ENCODE measurements at regions not wholly inside any gene's neighbourhood (a gene's known extent, or its start where the extent isn't known, plus 50 kb on each side); places are given as distances from the start of the nearest gene placed in this dataset.
"Not testable (repeated sequence)": the region's sequence is repeated elsewhere in the genome, so short reads cannot be mapped to it uniquely, and the experiment has no call there.

GRCh38 chr7:120131096-120131839, 141.7 kb upstream of the KCND2 start:
- no peak for DNase-seq

GRCh38 chr7:120138497-120138896, 134.5 kb upstream of the KCND2 start:
- DNase-seq = no peak

- no peak for DNase-seq
These were observed 116.5 kb upstream of the KCND2 start for GRCh38 chr7:120156476-120156875.

GRCh38 chr7:120160166-120160565, 112.8 kb upstream of the KCND2 start:
- DNase-seq = no peak

GRCh38 chr7:120163449-120163848, 109.5 kb upstream of the KCND2 start:
- no peak for DNase-seq

GRCh38 chr7:120165227-120165626, 107.7 kb upstream of the KCND2 start:
- no peak for DNase-seq

- DNase-seq = no peak
These were observed 104.9 kb upstream of the KCND2 start for GRCh38 chr7:120168066-120168465.

- DNase-seq = no peak
These were observed 102.8 kb upstream of the KCND2 start for GRCh38 chr7:120169996-120170783.

- no peak for DNase-seq
These were observed 102.1 kb upstream of the KCND2 start for GRCh38 chr7:120170834-120171233.

GRCh38 chr7:120171406-120171805, 101.6 kb upstream of the KCND2 start:
- DNase-seq = no peak

GRCh38 chr7:120180221-120180620, 92.8 kb upstream of the KCND2 start:
- DNase-seq = no peak

GRCh38 chr7:120181499-120181898, 91.5 kb upstream of the KCND2 start:
- no peak for DNase-seq

GRCh38 chr7:120184866-120185265, 88.1 kb upstream of the KCND2 start:
- no peak for DNase-seq

GRCh38 chr7:120185940-120186682, 86.9 kb upstream of the KCND2 start:
- DNase-seq = no peak

- DNase-seq = no peak
These were observed 86.3 kb upstream of the KCND2 start for GRCh38 chr7:120186688-120187087.

GRCh38 chr7:120189623-120190022, 83.4 kb upstream of the KCND2 start:
- DNase-seq = no peak

- DNase-seq = no peak
These were observed 82.9 kb upstream of the KCND2 start for GRCh38 chr7:120190109-120190508.

GRCh38 chr7:120190566-120190965, 82.4 kb upstream of the KCND2 start:
- DNase-seq = no peak

GRCh38 chr7:120191423-120191822, 81.6 kb upstream of the KCND2 start:
- DNase-seq = not testable (repeated sequence)

GRCh38 chr7:120201290-120201689, 71.7 kb upstream of the KCND2 start:
- DNase-seq = no peak

- DNase-seq = no peak
These were observed 67.9 kb upstream of the KCND2 start for GRCh38 chr7:120205101-120205500.

GRCh38 chr7:120207037-120207436, 65.9 kb upstream of the KCND2 start:
- DNase-seq = no peak

GRCh38 chr7:120215654-120216053, 57.3 kb upstream of the KCND2 start:
- no peak for DNase-seq

GRCh38 chr7:120216947-120217346, 56.0 kb upstream of the KCND2 start:
- no peak for DNase-seq
